Heart left ventricle (tissue), 13 donors: ENCODE measurements at regions not wholly inside any gene's neighbourhood (a gene's known extent, or its start where the extent isn't known, plus 50 kb on each side); places are given as distances from the start of the nearest gene placed in this dataset.

Source experiments
- CTCF ChIP-seq, 12 donors: fragments of 200-600 bp; sonication (generic) in 4 of 12; IDR thresholded peaks; one replicate each; pipeline versions ENCODE4 v1.5.0 to v1.8.0; 2018 to 2022; ENCODE audit warnings: antibody characterized with exemption in 12 of 12, mild to moderate bottlenecking in 5 of 12
- POLR2A ChIP-seq, 2 donors: fragments of 450-650 bp; IDR thresholded peaks; one replicate each; pipeline ENCODE4 v1.6.1; 2017; ENCODE audit warnings: antibody characterized with exemption in 2 of 2, mild to moderate bottlenecking in 2 of 2, moderate library complexity in 2 of 2
- donor health status: ischemic (EF 13 %, LVEDD 7.1; RV severe dilation, severe dysfunction).
- donor health status: DM: no; HTN: yes; CAD: no.
- donor health status: DM: no; HTN: no; CAD: no.
- donor health status: ischemic (EF 25% LVEDD 6.9; RV normal size, moderate dysfunction).
- donor health status: ischemic (EF 25% LVEDD 5.7; RV mildly dilated, moderate dysfunction).
- donor health status: ischemic (EF 35%, LVEDD 5.7; RV mildly dilated, moderate dysfunction).
- donor health status: nonischemic (EF 11% LVEDD 7.7; RV severe dilation, severe dysfunction).
- donor health status: DM: yes; HTN: yes; CAD: no.
- donor health status: PGD.
- donor health status: ischemic (EF 29% LVEDD 5.4; RV normal size, mild dysfunction).
- donor health status: nonischemic (EF 23%, LVEDD 6.1; RV moderate dilation, normal function).

GRCh38 chr9:135371535-135371934, 108.0 kb upstream of the PPP1R26 start:
- TF ChIP-seq CTCF (IDR thresholded peaks at IDR 0.05) = no peak
- no peak for TF ChIP-seq POLR2A (IDR thresholded peaks at IDR 0.05)
